Kasumi-1 (cell line): ENCODE measurements at regions not wholly inside any gene's neighbourhood (a gene's known extent, or its start where the extent isn't known, plus 50 kb on each side); places are given as distances from the start of the nearest gene placed in this dataset.

Experiments used
- DNase-seq, 2 experiments: peaks; one replicate each; lab custom pipeline; 2025; lab: John Stamatoyannopoulos, UW

- DNase-seq, result no peak
These were observed 49.7 kb downstream of the GLI2 start for GRCh38 chr2:120785228-120785966.

- DNase-seq, result no peak
These were observed 50.6 kb downstream of the GLI2 start for GRCh38 chr2:120786038-120786960.

GRCh38 chr2:120787111-120787821 is 51.6 kb downstream of the GLI2 start:
- no peak for DNase-seq

- no peak for DNase-seq
These were observed 52.4 kb downstream of the GLI2 start for GRCh38 chr2:120787822-120788700.

GRCh38 chr2:120791243-120791961 is 55.7 kb downstream of the GLI2 start:
- no peak for DNase-seq

GRCh38 chr2:120791962-120792297 is 56.3 kb downstream of the GLI2 start:
- no peak for DNase-seq

GRCh38 chr2:120793682-120794403 is 58.2 kb downstream of the GLI2 start:
- DNase-seq, result no peak

GRCh38 chr2:120794716-120795115 is 59.0 kb downstream of the GLI2 start:
- DNase-seq, result no peak

GRCh38 chr2:120796094-120796493 is 60.4 kb downstream of the GLI2 start:
- DNase-seq, result no peak

GRCh38 chr2:120797421-120798221 is 62.0 kb downstream of the GLI2 start:
- DNase-seq, result no peak

- no peak for DNase-seq
These were observed 63.0 kb downstream of the GLI2 start for GRCh38 chr2:120798567-120799247.

- no peak for DNase-seq
These were observed 66.5 kb downstream of the GLI2 start for GRCh38 chr2:120802158-120802557.

- no peak for DNase-seq
These were observed 67.3 kb downstream of the GLI2 start for GRCh38 chr2:120802867-120803484.

- DNase-seq, result no peak
These were observed 68.2 kb downstream of the GLI2 start for GRCh38 chr2:120803764-120804335.

GRCh38 chr2:120804459-120804858 is 68.8 kb downstream of the GLI2 start:
- no peak for DNase-seq

GRCh38 chr2:120805011-120805410 is 69.3 kb downstream of the GLI2 start:
- DNase-seq, result no peak

- no peak for DNase-seq
These were observed 69.9 kb downstream of the GLI2 start for GRCh38 chr2:120805602-120806001.

GRCh38 chr2:120807751-120808150 is 72.1 kb downstream of the GLI2 start:
- DNase-seq, result no peak
